COLO668 (cell line): ENCODE measurements at regions not wholly inside any gene's neighbourhood (a gene's known extent, or its start where the extent isn't known, plus 50 kb on each side); places are given as distances from the start of the nearest gene placed in this dataset.
"Not testable (repeated sequence)": the region's sequence is repeated elsewhere in the genome, so short reads cannot be mapped to it uniquely, and the experiment has no call there.

Source experiments
- DNase-seq: peaks from one replicate; lab custom pipeline; 2025; ENCODE audit not compliant: unreplicated experiment; lab: John Stamatoyannopoulos, UW

DNA sequence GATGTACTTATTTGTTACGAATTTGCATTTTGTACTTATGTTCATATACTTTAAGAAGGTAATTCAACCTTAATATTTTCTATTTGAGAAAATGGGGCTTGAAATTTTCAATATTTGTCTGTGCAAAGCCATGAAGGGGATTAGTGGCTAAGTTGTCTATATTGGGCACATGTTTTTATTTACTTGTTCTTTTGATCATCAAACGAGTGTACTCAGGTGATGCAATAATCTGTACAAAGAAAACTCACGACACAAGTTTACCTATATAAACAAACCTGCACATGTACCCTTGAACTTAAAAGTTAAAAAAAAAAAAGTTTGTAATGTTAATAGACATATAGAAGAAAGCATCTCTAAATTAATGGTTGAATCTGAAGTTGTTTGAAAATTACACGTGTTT is 658.9 kb upstream of the SYT4 start:
- no peak for DNase-seq

DNA sequence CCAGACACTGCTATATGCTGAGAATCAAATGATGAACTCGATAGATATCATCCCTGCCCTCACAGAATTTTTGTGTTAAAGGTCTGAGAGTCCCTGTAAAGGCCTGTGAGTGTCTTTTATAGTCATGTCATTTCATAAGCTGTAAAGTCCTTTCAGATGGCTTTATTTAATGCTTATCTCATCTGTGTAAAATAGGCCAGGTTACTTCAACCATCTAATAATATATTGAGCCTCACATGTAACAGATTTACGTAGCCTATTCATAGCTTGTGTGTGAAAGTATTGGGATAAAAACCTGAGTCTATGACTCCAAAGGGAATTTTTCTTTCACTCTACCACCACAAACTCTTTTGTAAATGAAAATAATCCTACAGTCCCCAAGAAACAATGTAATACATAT is 672.0 kb upstream of the SYT4 start:
- no peak for DNase-seq

DNA sequence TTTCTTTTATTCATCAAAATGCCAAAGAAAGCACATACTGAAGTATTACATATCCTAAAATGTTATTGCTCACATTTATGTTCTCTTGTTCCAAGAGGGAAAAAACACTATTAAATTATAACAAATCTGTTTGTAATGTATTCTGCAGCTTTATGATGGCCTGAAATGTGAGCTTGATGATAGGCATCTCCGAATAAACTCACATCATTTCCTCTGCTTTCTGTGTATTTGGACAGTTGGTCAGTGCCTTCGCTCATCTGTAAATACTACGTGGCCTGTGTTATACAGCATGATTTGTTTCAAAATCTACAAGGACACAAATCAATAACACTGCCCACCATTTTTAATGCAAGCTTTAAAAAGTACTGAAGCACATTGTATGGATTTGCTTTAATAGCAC is 672.8 kb upstream of the SYT4 start:
- no peak for DNase-seq

GRCh38 chr18:43952398-43952797 is 675.1 kb upstream of the SYT4 start:
- DNase-seq = no peak

DNA sequence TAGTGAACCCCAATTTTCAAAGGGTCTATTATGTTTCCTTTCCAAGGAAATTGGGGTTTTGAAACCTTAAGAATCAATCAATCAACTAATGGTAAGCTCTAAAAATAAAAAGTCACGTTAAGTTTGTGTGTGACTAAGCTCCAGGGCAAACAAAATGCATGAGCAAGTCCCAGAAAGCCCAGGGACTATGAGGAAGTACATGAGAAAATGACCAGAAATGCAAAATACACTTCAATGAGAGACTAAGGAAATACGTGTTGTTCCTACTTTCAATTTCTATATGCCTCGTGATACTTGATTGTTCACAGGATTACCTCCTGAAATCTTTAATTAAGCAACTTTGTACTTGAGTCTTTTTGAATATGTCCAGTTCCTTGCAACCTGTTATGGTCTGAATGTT is 684.4 kb upstream of the SYT4 start:
- no peak for DNase-seq

DNA sequence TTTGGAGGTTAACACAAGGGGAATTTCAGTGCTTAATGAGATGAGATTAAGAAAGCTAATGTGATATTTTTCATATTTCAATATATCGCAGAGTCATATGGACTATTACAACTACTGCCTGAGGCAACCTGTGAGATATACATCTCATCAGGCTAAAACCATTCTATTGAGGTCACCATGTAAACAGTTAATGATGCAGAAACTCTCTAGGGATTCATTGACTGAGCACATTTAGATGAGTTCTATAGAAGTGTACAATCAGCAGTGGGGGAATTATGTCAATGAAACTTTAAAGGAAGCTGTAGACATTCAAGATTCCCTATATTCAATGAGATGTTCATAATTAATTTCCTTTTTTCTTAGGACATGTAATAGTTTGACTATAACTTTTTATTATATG is 687.4 kb upstream of the SYT4 start:
- no peak for DNase-seq

- DNase-seq = no peak
These were observed 688.4 kb upstream of the SYT4 start for GRCh38 chr18:43965691-43966090.

GRCh38 chr18:43970656-43971055 is 693.4 kb upstream of the SYT4 start:
- no peak for DNase-seq

DNA sequence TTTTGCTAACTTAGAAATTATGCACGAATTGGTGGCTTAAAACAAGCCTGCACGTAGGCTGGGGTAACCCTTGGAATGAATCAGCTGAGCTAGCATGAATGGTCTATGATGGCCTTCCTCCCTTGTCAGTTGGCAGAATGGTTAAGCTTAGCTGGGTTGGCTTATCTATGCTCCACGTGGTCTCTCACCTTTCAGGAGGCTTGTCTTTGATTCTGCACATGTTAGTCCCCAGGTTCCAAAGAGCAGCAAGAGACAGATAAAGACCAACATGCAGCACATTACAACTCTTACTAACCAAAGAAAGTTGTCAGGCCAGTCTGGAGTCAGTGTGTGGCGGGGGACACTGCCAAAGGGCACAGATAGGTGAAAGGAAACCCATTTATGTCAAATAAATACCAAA is 700.9 kb upstream of the SYT4 start:
- DNase-seq = no peak

GRCh38 chr18:43982582-43982981 is 698.1 kb upstream of the SETBP1 start:
- DNase-seq = no peak

- not testable (repeated sequence) for DNase-seq
These were observed 693.6 kb upstream of the SETBP1 start for GRCh38 chr18:43987061-43987460.

GRCh38 chr18:43992741-43993140 is 687.9 kb upstream of the SETBP1 start:
- DNase-seq = no peak

GRCh38 chr18:43994381-43994780 is 686.3 kb upstream of the SETBP1 start:
- no peak for DNase-seq

DNA sequence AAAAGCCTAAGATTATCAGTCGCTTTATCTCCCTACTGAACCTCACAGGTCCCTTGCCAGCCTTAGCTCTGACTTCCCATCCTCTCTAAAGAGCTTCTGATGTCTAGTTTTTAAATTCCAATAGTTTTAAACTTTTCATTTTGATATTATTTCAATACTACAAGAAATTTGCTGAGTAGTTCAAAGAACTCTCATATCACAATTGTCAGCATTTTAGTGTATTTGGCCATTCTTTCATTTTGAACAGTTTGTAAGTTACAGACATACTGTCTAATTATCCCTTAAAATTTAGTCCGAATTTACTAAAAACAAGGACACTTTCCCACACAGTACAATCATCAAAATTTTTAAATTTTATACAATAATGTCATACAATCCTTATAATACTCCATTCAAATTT is 666.8 kb upstream of the SETBP1 start:
- DNase-seq = no peak

GRCh38 chr18:44025421-44025820 is 655.3 kb upstream of the SETBP1 start:
- DNase-seq = no peak

GRCh38 chr18:44028109-44028508 is 652.6 kb upstream of the SETBP1 start:
- DNase-seq = no peak

- DNase-seq = no peak
These were observed 649.6 kb upstream of the SETBP1 start for GRCh38 chr18:44031063-44031462.

- DNase-seq = peak; percentile 62
These were observed 647.5 kb upstream of the SETBP1 start for GRCh38 chr18:44033144-44033701.

DNA sequence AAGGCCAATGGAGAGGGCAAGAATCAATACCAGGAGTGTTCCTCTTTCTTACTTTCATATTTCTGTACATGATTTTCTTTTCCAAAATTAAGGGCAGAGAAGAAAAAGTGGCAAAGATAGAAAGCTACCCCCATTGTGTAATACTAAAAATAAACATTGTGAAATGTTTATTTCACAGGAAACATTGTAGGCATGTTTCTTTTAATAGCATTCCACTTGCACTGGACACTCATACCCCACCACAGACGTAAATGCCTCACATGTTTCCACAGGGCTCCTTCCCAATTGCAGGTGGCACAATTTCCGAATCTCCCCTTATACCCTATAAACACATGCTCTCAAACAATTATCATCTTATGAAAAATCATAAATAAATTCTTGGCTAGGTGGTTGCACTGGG is 645.1 kb upstream of the SETBP1 start:
- DNase-seq = no peak

- DNase-seq = peak; percentile 50
These were observed 644.2 kb upstream of the SETBP1 start for GRCh38 chr18:44036501-44036900.

DNA sequence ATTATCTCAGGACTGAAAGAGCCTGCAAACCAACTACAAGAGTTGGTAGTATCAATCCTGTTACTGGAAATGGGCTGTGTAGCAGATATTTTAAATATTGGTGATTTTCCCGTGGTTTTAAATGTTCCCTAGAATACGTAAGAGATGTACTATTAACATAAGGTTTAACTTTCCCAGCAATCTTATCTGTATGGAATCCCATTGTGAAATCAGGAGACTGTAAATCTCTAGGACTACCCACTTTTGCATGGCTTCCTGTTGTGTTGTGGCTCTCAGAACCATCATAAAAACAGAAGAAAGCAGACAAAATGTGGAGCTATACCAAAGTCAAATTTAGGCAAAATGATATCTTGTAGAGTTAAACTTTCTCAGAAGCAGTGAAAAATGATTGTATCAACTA is 641.5 kb upstream of the SETBP1 start:
- no peak for DNase-seq

DNA sequence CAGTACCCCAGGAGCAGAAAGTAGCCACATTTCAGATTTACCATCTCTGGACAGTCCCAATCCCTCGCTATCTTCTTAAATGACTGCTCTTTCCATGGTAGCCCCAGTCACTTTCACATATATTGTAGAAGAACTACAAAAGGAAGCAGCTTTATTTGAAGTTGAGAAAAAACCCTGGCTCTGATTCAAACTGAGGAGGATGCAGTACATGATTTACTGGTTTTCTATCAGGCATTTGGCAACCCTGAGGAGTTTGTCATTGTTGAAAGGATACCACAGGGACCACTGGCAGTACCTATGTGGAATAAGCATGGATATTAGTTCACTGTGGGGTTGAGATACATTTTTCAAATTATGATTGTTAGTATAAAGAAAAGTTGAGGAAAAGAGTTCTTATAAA is 640.9 kb upstream of the SETBP1 start:
- no peak for DNase-seq

DNA sequence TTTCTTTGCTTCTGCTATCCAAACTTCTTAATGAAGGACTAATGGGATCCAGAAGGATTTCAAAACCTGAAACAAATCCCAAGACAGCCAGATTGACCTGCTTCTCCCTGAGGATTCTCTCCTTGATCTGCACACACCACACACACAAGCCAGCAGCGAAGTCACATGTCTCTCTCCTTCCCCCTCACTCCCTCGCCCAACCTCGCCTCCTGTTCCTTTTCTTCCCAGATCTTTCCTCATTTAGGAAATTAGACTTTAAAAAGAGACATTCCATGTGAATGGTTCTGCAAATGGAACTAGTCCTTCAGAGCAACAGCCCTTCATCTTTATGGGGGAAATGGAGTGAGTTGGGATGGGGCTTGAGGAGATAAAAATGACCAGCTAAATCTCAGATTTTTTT is 639.1 kb upstream of the SETBP1 start:
- no peak for DNase-seq

- no peak for DNase-seq
These were observed 638.7 kb upstream of the SETBP1 start for GRCh38 chr18:44041961-44042360.
